Loucy (cell line): ENCODE measurements at regions not wholly inside any gene's neighbourhood (a gene's known extent, or its start where the extent isn't known, plus 50 kb on each side); places are given as distances from the start of the nearest gene placed in this dataset.

Experiments used
- H2AFZ ChIP-seq: fragments of 200-600 bp; sonication (generic); 2 replicates; pipeline ENCODE4 v1.6.0; 2016; ENCODE audit warnings: antibody characterized with exemption, mild to moderate bottlenecking, low read length, moderate library complexity
- H3F3A ChIP-seq: fragments of 200-600 bp; 2 replicates; pipeline ENCODE4 v1.6.0; 2016; ENCODE audit warnings: antibody characterized with exemption, low read depth, mild to moderate bottlenecking
- H3K27me3 ChIP-seq: fragments of 200-600 bp; sonication (generic); 2 replicates; pipeline ENCODE4 v1.6.1; 2014; ENCODE audit warnings: low read length, mild to moderate bottlenecking; ENCODE audit not compliant: insufficient read depth, poor library complexity, severe bottlenecking
- H3K36me3 ChIP-seq: fragments of 200-600 bp; sonication (generic); 2 replicates; pipeline ENCODE4 v1.6.1; 2016; ENCODE audit warnings: low read length; ENCODE audit not compliant: insufficient read depth
- H3K4me1 ChIP-seq: fragments of 200-600 bp; sonication (generic); 2 replicates; pipeline ENCODE4 v1.5.1; 2014; ENCODE audit warnings: low read length, mild to moderate bottlenecking; ENCODE audit not compliant: insufficient read depth, poor library complexity, severe bottlenecking
- H3K4me2 ChIP-seq: fragments of 200-600 bp; sonication (generic); 2 replicates; pipeline ENCODE4 v1.6.0; 2014; ENCODE audit warnings: antibody characterized with exemption, low read length, low read depth, mild to moderate bottlenecking; ENCODE audit not compliant: poor library complexity, severe bottlenecking
- H3K4me3 ChIP-seq: fragments of 200-600 bp; sonication (generic); 2 replicates; pipeline ENCODE4 v1.5.1; 2014; ENCODE audit warnings: low read length, mild to moderate bottlenecking, mixed read lengths; ENCODE audit not compliant: poor library complexity, severe bottlenecking
- H3K79me2 ChIP-seq: fragments of 200-600 bp; sonication (generic); 2 replicates; pipeline ENCODE4 v1.6.1; 2014; ENCODE audit warnings: low read length; ENCODE audit not compliant: insufficient read depth
- H3K9ac ChIP-seq: fragments of 200-600 bp; sonication (generic); 2 replicates; pipeline ENCODE4 v1.6.0; 2014; ENCODE audit warnings: mild to moderate bottlenecking, low read depth, low read length, moderate library complexity; ENCODE audit not compliant: poor library complexity, severe bottlenecking
- H3K9me2 ChIP-seq: fragments of 200-600 bp; sonication (generic); replicated peaks from 2 replicates; pipeline ENCODE4 v1.6.1; 2016; ENCODE audit warnings: low read depth, low read length, mixed read lengths
- H3K9me3 ChIP-seq: fragments of 200-600 bp; sonication (generic); 2 replicates; pipeline ENCODE4 v1.6.1; 2014; ENCODE audit warnings: mild to moderate bottlenecking, antibody characterized with exemption, low read length, low read depth; ENCODE audit not compliant: insufficient read depth
- H4K20me1 ChIP-seq: fragments of 200-600 bp; sonication (generic); 2 replicates; pipeline ENCODE4 v1.6.0; 2014; ENCODE audit warnings: antibody characterized with exemption, low read length, mild to moderate bottlenecking; ENCODE audit not compliant: insufficient read depth, poor library complexity, severe bottlenecking
- CTCF ChIP-seq: fragments of 200-600 bp; sonication (generic); conservative IDR thresholded peaks from 2 replicates; pipeline ENCODE4 v1.5.1; 2014; ENCODE audit warnings: mild to moderate bottlenecking, antibody characterized with exemption, low read length
- EZH2phosphoT487 ChIP-seq: fragments of 200-600 bp; IDR thresholded peaks from 2 replicates; pipeline ENCODE4 v1.6.1; 2018; ENCODE audit warnings: antibody characterized with exemption, mild to moderate bottlenecking, moderate library complexity, borderline replicate concordance

DNA sequence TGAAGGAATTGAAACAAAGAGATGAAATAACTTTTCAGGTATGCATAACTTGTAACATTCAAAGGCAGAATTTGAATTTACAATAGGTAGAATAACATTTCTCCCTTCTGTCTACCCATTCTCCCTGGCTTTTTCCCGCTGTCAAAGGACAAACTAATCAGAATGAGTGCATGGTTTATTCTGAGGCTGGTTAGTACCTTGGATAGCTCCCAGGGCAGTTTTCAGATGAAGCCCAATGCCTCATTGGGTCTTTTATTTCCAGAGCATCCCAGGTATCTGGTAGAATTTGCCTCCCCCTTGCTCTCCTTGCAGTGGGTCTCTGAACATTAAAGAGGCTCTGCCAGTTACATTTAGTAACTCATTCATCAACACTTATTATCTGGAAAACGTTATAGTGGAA, 665.5 kb downstream of the BCKDHB start:
- H3K36me3 ChIP-seq: no peaks in the 10 kb centered on the region
- TF ChIP-seq CTCF (no peak), EZH2phosphoT487 (no peak)
- H3K79me2 ChIP-seq: no peaks in the 10 kb centered on the region
- H3K9ac ChIP-seq: no peak overlapping the region
- no peak overlapping the region for H3K4me3 ChIP-seq
- no peaks in the 10 kb centered on the region for H3K27me3 ChIP-seq
- no peaks in the 10 kb centered on the region for H3K9me3 ChIP-seq
- no peaks in the 10 kb centered on the region for H3K9me2 ChIP-seq
- H3F3A ChIP-seq: no peaks in the 10 kb centered on the region
- H3K4me1 ChIP-seq: no peaks in the 10 kb centered on the region
- H3K4me2 ChIP-seq: no peak overlapping the region
- H2AFZ ChIP-seq: no peak overlapping the region
- H4K20me1 ChIP-seq: no peaks in the 10 kb centered on the region

DNA sequence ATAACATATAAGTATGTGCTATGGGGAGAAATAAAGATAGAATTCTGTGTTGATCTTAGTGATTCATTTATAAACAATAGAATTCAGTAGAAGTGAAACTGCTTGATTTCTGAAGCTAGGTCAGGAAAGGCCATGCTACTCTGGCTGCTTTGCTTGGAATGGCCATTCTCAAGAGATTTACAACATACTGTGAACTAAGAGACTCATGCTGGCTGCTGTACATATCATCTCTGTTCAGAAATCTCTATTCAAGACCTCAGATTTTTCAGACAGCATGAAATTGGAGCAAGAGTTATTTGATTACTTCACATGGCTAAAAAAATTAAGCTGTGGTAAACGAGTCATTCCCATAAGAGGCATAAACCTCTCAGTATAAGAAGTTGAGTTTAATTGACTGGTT, 662.6 kb downstream of the BCKDHB start:
- no peaks in the 10 kb centered on the region for H3K79me2 ChIP-seq
- H3K36me3 ChIP-seq: no peaks in the 10 kb centered on the region
- H2AFZ ChIP-seq: no peak overlapping the region
- no peaks in the 10 kb centered on the region for H3F3A ChIP-seq
- no peak overlapping the region for H3K9ac ChIP-seq
- no peaks in the 10 kb centered on the region for H3K9me3 ChIP-seq
- TF ChIP-seq CTCF (no peak), EZH2phosphoT487 (no peak)
- no peak overlapping the region for H3K4me2 ChIP-seq
- H3K4me1 ChIP-seq: no peaks in the 10 kb centered on the region
- no peaks in the 10 kb centered on the region for H4K20me1 ChIP-seq
- no peaks in the 10 kb centered on the region for H3K9me2 ChIP-seq
- H3K27me3 ChIP-seq: no peaks in the 10 kb centered on the region
- H3K4me3 ChIP-seq: no peak overlapping the region

- Histone ChIP-seq H3K4me2 (no peak overlapping the region), H3K9me3 (no peaks in the 10 kb centered on the region), H3F3A (no peaks in the 10 kb centered on the region), H3K4me1 (no peaks in the 10 kb centered on the region), H3K27me3 (no peaks in the 10 kb centered on the region), H3K36me3 (no peaks in the 10 kb centered on the region), H2AFZ (no peak overlapping the region), H3K4me3 (no peak overlapping the region), H3K9ac (no peak overlapping the region), H3K79me2 (no peaks in the 10 kb centered on the region), H3K9me2 (no peaks in the 10 kb centered on the region), H4K20me1 (no peaks in the 10 kb centered on the region)
- TF ChIP-seq EZH2phosphoT487: no peak
- TF ChIP-seq CTCF: no peak
Observed at GRCh38 chr6:80767808-80768207, 661.3 kb downstream of the BCKDHB start.
